GM18511 (cell line): ENCODE measurements at regions not wholly inside any gene's neighbourhood (a gene's known extent, or its start where the extent isn't known, plus 50 kb on each side); places are given as distances from the start of the nearest gene placed in this dataset.

Experiments used
- ATAC-seq: cut with Tn5 transposase; IDR thresholded peaks from one replicate; pipeline ENCODE4 v1.9.1; 2021; ENCODE audit warnings: mild to moderate bottlenecking, moderate library complexity; ENCODE audit not compliant: unreplicated experiment

GRCh38 chr18:27763341-27763740 is 413.6 kb downstream of the CDH2 start:
- ATAC-seq: no peak

GRCh38 chr18:27762054-27762453 is 414.9 kb downstream of the CDH2 start:
- no peak for ATAC-seq

DNA sequence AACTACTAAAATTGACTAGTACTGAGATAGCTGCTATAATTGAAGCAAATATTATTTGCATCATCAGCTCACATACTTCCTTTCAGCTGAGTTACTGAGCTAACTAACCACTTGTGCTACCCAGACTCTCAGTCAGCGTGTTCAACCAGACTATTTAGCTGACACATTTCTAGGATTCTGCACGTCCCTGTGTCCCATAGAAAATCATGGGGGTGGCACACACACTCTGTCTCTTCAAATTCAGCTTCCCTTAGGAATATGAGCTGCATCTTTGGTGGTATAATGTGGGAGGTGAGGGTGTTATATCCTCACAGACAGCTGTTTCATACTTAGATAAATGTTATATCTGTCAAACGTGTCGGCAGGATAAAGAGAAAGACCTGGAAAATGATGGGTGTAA is 424.0 kb downstream of the CDH2 start:
- no peak for ATAC-seq

DNA sequence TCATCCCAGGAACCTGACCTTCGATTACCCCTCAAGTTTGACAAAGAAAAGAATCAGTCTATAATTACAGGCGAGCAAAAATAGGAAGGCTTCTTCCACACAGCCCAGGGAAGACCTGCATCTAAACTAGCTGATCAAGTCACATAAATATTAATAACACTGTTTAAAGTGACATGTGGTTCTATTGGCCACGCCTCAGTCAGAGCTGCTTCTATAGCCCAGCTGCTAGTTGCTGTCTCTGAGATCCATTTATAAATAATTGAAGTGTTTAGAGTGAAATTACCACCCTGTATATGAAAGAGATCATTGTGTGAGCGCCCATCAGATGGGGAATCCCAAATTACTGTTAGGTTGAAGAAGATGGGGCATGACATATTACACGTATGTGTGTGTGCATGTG is 426.0 kb downstream of the CDH2 start:
- ATAC-seq: no peak

DNA sequence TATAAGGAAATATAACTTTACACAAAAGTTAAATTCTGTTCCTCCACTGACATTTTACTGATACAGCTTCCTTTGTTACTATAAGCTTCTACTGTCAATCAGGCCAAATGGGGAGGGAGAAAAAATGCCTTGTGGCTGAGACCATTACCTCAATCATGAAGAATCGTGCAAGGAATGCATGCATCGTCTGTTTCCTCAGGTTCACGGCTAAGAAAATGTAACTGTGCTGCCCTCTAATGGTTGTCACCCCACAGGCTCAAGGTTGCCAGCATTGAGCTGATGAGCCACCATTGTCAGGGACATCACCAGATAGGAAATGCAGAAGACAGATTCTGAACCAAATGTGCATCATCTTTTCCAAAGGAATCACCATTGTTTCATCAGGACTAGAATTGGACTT is 426.9 kb downstream of the CDH2 start:
- no peak for ATAC-seq

GRCh38 chr18:27749194-27749593 is 427.7 kb downstream of the CDH2 start:
- ATAC-seq: no peak

DNA sequence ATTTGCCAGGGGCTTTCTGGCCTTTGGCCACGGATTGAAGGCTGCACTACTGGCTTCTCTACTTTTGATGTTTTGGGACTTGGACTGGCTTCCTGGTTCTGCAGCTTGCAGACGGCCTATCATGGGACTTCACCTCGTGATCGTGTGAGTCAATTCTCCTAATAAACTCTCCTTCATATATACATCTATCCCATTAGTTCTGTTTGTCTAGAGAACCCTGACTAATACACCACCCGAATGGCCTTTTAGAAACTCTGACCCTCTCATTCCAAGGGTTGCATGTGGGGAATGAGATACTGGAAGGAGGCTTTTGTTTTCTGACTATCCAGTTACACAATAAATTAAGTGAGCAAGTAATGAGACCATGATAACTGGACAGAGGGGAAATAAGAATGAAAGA is 430.7 kb downstream of the CDH2 start:
- no peak for ATAC-seq

DNA sequence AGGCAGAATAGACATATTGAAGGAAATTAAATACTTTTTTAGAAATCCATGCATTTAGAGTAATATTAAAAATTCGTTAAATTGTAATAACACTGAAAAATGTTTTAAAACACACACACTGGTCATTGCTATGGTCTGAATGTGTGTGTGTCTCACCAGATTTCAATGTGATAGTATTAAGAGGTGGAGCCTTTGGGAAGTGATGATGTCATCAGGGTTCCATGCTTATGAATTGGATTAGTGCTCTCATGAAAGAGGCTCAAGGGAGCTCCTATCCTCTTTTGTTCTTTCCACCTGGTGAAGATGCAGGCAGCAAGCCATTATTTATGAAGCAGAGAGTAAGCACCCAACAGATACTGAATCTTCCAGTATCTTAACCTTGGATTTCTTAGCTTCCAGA is 441.8 kb downstream of the CDH2 start:
- no peak for ATAC-seq

DNA sequence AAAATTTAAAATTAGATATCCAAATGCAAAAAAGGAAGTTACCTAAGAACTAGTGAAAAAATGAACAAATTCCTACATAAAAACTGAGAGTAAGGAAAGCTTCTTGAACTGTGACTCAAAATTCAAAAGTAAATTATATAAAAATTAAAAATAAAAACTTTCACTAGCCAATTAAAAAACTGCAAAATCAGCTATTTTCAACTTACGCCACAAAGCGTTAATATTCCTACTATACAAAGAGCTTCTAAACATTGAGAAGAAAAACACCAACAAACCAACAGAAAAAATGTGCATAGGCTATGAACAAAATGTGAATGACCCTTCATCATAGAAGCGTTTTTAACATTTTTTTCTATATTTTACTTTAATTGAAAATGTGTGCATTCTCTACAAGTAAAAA is 445.7 kb downstream of the CDH2 start:
- no peak for ATAC-seq

GRCh38 chr18:27728659-27729058 is 448.3 kb downstream of the CDH2 start:
- ATAC-seq: no peak

DNA sequence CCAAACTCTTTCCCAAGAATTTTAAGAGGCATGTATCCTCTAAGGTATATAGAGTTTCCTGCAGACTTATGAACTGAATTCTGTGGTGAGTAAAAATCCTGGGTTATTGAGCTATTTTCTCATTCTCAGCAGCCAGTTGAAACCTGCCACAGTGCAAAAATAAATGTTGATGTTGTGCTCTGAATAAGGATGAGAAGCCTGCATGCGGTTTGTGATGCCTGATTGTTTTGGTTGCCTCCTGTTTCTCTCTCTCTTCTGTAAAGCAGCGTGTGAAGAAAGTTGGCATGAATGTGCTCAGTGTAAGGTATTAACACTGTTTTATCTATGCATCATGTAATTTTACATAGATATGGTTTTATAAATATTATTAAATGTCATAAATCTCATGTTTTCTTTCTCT is 452.6 kb downstream of the CDH2 start:
- ATAC-seq: no peak

DNA sequence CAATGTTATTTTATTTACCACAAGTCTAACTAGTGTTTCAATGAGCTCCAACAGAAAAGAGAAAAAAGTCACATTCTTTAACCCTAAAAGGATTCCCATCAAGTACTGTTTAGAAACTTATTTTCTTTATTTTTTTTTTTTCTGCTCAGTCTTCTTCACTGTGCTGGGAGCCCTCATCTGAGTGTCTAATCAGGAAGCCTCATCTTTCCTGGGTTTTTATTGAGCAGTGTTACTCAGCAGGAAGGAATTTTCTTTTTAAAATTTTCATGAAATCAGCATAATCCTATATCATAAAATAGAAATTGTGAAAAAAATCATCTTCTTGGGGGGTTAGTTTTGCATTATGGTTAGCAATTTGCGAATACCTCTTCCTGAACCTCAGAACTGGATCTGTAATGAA is 453.8 kb downstream of the CDH2 start:
- ATAC-seq: no peak

GRCh38 chr18:27719680-27720079 is 457.2 kb downstream of the CDH2 start:
- ATAC-seq: no peak

- no peak for ATAC-seq
Observed at GRCh38 chr18:27717816-27718215, 459.1 kb downstream of the CDH2 start.

DNA sequence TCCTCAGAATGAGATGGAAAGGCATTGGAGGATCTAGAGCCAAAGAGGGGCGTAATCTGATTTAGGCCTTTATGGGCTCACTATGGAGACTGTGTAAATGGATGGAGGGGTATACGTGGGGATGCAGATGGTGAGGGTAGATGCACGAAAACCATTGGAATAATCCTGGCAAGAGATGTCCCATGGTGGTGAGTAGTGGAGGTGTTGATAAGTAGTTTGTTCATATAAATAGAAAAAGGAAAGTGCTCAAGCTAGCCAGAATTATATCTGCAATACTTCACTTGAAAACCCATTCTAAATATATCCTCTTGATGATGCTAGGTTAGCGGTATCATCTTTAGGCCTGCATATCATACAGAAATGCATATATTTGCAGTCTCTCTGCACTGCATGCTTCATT is 459.7 kb downstream of the CDH2 start:
- no peak for ATAC-seq

DNA sequence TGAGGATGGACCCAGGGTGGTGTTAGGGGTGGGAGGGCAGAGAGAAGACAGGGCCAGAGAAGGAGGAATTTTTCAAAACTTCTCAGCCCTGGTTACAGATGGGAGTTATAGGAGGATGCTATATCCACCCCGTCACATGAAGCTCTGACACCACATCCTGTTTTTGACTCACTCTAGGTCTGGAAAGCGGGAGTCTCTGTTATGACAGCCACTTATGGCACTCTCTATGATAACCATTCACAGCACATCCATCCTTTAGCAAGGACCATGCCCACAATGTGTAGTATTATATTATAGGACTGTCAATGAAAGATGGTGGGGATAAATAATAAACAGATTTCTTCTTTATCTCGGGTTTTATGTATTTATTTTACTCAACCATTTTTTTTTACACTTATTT is 461.2 kb downstream of the CDH2 start:
- ATAC-seq: no peak

DNA sequence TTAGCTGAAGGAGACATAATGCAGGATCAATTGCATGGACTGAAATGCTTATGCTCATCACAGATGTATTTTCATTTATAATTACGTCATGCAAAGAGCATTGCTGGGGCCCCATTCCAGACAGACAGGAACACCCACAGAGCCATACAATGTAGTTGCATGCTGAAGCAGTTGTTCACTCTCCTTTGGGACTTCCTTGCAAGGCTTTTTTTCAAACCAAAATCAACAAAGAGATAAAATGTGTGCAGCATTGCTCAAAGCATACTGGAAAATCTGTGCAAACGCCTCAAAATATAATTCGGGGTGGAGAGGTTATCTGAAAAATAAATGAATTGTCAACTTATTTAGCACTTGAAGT is 463.2 kb downstream of the CDH2 start:
- no peak for ATAC-seq

GRCh38 chr18:27713037-27713737 is 463.7 kb downstream of the CDH2 start:
- no peak for ATAC-seq

DNA sequence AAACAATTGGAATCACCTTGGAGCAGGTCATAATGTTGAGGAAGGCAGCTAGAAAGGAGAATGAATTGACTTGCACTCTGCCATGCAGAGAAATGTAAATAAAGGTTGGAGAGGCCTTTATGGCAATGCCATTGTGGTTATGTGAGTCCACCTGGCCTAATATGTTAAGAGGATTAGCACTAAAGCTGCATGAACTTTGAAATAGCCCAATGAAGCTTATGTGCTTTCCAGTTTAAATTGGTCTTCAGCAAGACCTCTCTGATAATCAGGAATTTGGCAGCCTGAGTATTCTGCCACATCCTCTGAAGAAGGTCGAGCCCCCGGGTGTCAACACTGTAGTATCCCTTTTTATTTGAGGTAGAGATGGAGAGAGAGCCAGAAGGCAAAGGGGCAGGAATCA is 464.9 kb downstream of the CDH2 start:
- no peak for ATAC-seq

DNA sequence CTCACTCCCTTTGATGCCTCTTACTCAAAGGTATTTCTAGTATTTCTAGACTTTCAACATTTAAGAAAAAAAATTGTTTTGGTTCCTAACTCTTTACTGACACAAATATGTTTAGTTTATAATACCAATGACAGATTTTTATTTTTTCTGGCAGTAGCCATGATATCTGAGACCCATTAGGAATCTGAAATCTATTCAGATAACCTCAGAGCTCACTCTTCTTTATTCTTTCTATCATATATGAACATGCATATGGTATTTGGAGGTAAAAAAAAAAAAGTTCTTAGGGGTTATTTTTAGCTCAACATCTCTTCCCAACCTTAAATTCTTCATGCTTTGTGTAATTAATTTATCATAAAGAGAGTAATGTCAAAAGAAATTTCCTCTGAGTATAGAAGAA is 465.5 kb downstream of the CDH2 start:
- ATAC-seq: no peak

GRCh38 chr18:27709344-27709743 is 467.6 kb downstream of the CDH2 start:
- no peak for ATAC-seq

DNA sequence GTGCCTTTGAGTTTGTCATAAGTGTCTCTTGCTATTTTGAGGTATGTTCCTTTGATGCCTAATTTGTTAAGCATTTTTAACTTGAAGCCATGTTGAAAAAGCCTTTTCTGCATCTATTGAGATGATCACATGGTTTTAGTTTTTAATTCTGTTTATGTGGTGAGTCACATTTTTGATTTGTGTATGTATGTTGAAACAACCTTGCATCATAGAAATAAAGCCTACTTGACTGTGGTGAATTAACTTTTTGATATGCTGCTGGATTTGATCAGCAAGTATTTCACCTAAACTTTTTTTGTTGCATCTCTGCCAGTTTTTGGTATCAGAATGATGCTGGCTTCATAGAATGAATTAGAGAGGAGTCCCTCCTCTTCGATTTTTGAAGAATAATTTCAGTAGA is 469.7 kb downstream of the CDH2 start:
- no peak for ATAC-seq

DNA sequence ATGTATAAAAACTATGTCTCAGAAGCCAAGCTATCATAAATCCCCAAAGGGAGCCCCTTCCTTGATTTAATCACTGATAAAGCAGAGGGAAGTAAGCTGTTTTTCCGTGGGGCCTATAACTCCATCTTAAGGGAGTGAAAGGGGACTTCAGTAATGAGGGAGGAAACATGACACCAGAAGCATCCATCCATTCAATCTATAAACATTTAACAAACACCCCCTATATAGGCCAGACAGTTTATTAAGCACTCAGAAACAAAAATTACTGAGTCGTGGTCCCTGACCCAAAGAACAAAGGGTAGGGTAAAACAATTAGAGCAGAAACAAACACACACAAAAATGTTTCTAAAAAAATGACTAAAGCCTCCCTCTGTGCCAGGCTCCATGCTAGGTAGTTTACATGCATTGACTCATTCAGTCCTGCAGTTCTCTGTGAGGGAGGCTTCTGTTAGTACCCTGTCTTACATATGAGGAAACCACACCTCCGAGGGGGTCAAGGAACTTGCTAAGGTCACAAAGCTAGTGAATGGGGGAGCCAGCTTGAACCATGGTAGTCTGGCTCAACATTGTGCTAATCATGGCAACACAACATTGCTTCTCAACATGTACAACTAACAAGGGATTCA is 472.1 kb downstream of the CDH2 start:
- no peak for ATAC-seq
